VCaP (cell line): ENCODE measurements at regions not wholly inside any gene's neighbourhood (a gene's known extent, or its start where the extent isn't known, plus 50 kb on each side); places are given as distances from the start of the nearest gene placed in this dataset.

Experiments
- H3K27ac ChIP-seq: fragments of 450-650 bp; 2 replicates; pipeline ENCODE4 v1.5.1; 2017
- CTCF ChIP-seq: fragments of 450-650 bp; conservative IDR thresholded peaks from 2 replicates; pipeline ENCODE4 v1.5.1; 2017; ENCODE audit warnings: mild to moderate bottlenecking, moderate library complexity

- TF ChIP-seq CTCF: no peak
- no peak overlapping the region for H3K27ac ChIP-seq
Measured at GRCh38 chr10:62732841-62733653, 71.5 kb upstream of the ADO start.

- H3K27ac ChIP-seq: no peak overlapping the region
Measured at GRCh38 chr10:62733654-62734293, 70.7 kb upstream of the ADO start.

GRCh38 chr10:62734781-62735463, 69.6 kb upstream of the ADO start:
- no peak for TF ChIP-seq CTCF
- H3K27ac ChIP-seq: no peak overlapping the region

More at GRCh38 chr10:62733654-62734293, 70.7 kb upstream of the ADO start:
- TF ChIP-seq CTCF: no peak

DNA sequence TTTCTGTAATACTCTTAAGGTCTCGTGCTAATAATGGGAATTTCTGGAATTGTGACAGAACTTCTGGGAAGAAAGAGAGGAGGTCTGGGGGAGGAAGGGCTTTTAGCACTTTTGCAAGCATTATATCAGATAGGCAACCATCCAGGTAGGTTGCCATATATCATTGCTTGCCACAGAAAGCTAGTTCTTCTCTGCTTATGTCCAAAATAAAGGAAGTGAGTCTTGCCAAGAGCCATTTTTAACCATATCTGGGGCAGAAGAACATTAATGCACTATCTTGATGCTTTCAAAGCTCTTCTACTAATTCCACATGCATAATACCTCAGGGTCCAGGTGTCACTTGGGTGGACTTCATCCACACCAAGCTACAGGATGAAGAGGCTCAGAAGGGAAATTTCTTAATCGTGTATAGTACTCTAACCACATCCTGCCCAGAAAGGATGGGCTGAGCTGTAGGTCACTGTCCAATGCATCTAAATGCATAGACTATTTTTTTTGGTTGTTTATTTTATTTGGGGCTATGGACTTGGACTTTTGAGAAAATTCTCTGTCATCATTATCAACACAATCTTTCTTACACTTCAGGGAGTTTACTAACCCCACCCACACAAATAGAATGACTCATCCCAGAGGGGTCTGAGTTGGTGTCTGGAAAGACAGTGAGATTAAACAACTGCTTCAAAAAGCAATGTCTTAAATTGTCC, 68.9 kb upstream of the ADO start:
- TF ChIP-seq CTCF: no peak
- H3K27ac ChIP-seq: no peak overlapping the region

DNA sequence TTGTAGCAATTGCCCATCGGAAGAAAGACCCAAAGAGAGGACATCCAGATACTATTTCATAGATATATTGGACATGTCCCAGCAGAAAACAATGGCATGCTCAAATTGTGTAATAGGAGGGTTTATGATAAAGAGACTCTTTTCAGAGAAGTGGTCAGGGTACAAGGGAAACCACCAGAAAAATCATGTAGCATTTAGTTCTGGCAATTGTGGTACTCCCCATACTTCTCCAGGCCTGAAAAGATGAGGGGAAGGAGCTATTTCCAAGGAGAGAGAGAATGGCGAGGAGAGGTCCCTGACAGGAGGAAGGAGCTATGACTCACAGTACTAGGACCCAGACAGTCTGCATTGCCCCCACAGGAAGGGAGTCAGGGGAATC, 68.4 kb upstream of the ADO start:
- no peak overlapping the region for H3K27ac ChIP-seq
- TF ChIP-seq CTCF: no peak

DNA sequence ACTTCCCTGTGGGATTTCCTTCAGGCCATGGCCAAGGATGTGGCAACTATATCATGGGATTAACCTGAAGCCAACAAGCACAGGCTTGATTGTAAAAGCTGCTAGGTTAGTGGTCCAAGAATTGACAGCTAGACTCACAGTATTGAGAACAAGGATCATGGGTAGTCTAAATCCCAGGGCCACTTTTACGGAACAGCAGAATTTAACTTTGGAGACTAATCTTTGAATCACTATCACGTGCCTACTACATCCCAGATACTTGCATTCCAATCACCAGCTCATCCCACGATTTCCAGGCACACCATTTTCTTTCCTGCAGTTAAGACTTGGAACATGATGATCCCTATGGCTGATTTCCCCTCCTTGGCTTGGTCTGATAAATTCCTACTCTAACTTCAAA, 65.6 kb upstream of the ADO start:
- H3K27ac ChIP-seq: no peak overlapping the region
- no peak for TF ChIP-seq CTCF
